SK-N-DZ (cell line): ENCODE measurements at regions not wholly inside any gene's neighbourhood (a gene's known extent, or its start where the extent isn't known, plus 50 kb on each side); places are given as distances from the start of the nearest gene placed in this dataset.

ENCODE experiments used
- DNase-seq: peaks from one replicate; pipeline ENCODE4 v3.0.0-alpha.2; 2015; ENCODE audit warnings: low spot score

DNA sequence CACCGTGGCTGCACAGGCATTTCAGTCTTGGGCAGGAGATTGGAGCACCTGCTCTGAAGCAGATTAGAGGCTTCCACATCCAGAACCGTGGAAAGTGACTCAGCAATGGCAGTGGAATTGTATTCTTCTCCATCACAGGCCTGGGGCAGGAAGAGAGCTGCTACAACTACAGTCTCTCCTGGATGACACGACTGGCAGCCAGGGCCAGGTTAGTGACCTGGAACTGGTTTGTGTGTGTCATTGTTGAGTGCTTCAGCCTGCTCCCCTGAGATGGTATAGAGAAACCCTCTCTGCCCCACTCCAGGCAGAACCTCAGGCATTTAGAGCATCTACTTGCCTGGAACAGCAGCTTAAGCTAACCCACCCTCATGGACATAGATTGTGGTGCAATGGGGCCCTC lies 596.5 kb upstream of the INTU start:
- DNase-seq, result no peak

DNA sequence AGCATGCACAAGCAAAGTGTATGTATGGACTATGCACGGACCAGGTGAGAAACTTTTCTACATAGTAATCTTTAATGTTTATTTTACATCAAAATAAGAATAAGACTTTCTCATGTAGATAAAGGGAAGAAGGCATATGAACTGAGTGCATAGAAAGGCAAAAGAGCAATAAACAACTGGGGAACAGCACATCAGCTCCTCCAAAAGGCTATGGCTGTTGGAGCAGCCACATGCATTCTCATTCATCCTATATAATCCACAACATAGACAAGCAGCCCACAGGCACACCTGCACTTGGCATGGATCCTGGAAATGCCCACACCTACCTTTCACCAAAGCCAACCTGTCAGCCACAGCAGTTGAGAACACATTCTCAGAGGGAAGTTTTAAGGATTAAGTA lies 586.9 kb upstream of the INTU start:
- DNase-seq, result no peak

DNA sequence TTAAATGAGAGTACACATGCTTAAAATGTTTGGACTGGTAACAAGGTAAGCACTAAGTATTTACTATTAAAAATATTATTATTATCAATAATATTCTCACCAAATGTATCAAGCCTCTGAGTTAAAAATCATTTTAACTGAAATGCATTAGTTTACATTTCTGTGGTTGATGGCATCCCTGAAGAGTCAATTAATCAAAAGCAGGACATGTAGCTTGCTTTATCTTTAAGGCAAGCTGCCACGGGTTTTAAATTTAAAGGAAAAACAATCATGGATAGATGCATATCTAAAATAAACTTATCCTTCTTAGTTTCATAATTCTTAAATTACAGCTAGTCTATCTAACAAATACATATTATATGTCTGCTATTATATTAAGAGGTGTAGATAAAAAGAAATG lies 584.8 kb upstream of the INTU start:
- no peak for DNase-seq

DNA sequence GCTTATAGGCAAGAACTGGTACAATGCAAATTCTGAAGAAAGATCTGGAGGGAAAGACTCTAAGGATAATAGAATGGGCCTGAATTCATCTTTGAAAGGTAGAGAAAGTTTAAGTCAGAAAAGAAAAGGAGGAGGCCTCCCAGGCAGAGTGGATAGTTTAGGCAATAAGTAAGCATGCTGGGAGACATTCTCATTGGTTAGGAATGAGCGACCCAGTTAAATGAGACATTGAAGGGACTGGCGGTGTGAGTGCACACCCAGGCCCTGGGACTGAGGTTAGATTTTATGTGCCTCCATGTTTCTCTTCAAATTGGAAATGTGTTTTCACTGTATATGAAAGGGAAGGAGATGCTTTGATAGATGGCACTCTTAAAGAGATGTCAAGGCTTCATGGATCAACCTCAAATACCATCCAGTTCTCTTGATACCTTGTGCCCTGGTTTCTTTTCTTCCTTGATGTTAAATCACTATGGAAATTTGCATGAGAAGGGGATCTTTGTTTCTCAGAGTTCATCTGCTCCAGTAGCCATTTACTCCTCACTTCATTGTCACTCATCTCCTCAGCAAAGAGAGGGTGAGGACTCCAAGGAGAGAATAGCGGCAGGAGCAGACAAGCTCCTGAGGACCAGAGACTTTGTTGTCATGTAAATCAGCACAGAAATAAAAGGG lies 584.2 kb upstream of the INTU start:
- no peak for DNase-seq

GRCh38 chr4:127049526-127049925 lies 583.2 kb upstream of the INTU start:
- no peak for DNase-seq

GRCh38 chr4:127052742-127053141 lies 580.0 kb upstream of the INTU start:
- no peak for DNase-seq

DNA sequence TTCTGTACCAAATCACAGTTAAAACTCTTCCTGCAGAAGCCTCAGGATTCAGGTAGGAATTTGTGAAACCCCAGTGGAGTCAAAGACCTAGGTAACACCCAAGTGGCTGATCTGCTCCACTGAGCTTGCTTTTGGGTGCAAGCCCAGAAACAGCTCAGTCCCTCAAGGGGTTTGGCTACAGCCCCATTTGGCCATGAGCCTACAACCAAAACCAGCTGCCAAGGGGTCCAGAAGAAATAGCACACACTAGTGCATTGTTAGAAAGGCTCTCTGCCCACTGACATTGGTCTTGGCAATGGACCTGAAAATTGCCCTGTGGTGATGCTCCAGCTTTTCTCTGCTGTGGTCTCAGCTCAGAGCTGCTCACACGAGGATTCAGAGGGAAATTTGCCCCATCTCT lies 577.4 kb upstream of the INTU start:
- DNase-seq, result no peak

DNA sequence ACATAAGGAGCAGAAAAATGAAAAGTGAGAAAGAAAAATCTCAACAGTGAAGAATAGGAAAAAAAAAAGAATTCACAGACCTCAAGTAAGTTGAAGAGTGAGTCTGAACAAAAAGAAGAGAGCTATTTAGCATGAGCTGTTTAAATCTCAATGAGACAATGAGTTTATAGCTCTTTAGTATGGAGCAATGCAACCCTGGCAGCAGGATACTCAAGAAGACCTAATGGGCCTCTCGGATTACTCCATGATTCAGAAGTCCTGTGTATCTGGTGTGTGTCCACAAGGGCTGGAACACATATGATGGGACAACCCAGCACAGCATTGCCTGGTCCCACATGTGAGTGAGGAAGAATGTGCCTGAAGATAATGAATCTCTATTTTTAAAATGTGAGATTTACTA lies 563.1 kb upstream of the INTU start:
- DNase-seq, result peak; percentile 6

DNA sequence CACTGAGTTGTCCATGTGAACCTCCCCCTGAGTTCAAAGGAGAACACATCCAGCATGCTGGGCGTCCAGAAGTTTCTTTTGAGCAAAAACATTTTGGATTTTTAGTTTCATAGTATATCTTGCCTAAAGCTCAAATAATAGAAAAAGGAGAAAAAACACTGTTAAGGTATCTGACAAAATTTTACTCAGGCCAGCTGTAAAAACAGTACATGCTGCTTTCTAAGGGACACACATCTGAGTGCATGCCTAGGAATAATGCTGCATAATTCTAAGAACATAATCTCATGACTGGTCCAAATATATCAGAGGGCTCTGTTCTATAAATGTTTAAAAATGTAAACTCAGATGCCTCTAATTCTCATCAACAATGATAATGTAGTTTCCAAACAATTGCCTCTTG lies 561.3 kb upstream of the INTU start:
- no peak for DNase-seq

- no peak for DNase-seq
Measured at GRCh38 chr4:127080141-127080540, 552.6 kb upstream of the INTU start.

GRCh38 chr4:127081041-127081440 lies 551.7 kb upstream of the INTU start:
- no peak for DNase-seq

DNA sequence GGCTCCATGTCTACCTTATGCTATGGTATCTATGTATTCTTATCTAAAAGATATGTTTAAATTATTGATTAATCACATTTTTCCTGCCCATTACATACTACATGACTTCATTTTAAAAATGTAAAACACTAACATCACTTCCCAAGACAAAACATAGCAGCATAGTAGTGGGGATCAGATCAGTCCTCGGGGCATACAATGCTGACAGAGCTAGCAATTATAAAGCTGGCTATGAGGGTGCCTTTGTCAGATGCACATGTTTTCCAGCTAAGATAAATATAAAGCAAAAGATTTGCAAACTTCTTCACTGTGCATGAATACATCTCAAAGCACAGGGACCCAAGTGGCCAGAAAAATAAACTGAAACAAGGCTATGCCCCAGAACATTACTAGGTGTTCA lies 549.8 kb upstream of the INTU start:
- no peak for DNase-seq

DNA sequence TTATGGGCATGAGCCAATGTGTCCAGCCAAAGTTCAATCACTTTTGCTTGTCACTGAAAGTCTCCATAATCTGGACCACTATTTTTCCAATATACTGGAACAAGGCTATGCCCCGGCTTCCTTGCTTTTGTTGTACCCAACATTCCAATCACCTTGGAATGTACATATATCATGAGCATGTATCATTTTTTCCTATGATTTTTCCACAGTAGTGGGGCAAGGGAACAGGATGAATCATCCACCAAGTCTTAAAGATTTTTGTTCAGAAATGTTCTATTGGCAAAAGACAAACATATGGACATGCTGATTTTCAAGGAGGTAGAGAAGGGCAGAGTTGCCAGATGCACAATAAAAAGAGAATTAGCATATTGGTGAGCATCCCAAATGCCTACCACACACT lies 548.1 kb upstream of the INTU start:
- no peak for DNase-seq

GRCh38 chr4:127097061-127097460 lies 535.7 kb upstream of the INTU start:
- DNase-seq, result no peak

DNA sequence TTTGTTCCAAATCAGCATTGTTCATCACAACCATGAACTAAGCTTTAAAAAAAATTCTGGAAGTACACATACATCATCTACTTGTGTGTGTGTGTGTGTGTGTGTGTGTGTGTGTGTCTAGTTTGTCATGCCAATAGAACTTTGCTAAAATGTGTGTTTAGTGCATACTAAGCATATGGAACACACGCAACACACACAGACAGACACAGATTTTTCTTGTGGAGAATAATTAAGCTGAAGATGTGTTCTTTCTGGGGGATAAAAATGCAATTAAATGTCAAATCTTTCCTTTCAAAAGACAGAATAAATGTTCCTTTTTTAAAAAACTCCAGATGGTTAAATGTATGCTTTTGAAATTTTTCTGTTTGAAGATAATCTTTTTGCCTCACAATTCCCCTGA lies 530.4 kb upstream of the INTU start:
- no peak for DNase-seq

DNA sequence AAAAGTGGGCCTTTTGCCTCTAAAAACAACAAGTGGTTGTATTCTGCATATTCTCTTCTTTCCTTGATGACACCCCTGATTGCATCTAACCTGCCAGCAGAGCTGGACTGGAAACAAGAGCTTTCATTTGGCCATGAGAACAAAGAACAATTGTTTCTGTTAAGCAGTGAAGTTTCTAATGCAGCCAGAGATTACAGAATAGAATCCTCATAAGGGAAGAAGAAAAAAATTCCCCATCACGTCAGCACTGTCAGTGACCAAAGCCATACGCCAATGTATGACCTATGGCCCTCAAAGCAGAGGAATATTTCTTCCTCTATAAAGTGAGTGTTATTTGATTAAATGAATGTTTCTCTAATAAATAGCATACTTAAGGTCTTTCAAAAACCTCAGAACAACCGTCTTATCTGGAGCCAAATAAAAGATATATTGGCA lies 529.1 kb upstream of the INTU start:
- no peak for DNase-seq

GRCh38 chr4:127113844-127114362 lies 518.9 kb upstream of the INTU start:
- no peak for DNase-seq

GRCh38 chr4:127118681-127119080 lies 514.1 kb upstream of the INTU start:
- DNase-seq, result no peak

GRCh38 chr4:127120441-127121090 lies 512.2 kb upstream of the INTU start:
- no peak for DNase-seq

DNA sequence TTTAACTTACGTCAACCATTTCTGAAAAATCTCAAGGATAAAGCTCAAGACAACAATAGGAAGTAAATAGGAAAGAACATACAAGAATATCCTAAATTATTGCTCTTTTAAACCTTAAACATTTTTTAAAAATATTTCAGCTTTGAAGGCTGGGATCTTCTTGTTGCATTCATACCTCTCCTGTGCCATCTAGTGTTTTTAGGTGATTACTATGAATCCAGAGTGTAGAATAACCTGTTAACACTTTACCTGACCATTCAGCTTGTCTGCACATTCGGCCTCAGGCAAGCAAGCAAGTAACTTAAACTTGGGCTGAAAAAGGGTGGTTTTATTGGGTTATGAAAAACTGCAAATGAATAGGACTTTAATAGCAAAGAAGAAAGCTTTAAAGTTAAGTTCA lies 507.8 kb upstream of the INTU start:
- no peak for DNase-seq

DNA sequence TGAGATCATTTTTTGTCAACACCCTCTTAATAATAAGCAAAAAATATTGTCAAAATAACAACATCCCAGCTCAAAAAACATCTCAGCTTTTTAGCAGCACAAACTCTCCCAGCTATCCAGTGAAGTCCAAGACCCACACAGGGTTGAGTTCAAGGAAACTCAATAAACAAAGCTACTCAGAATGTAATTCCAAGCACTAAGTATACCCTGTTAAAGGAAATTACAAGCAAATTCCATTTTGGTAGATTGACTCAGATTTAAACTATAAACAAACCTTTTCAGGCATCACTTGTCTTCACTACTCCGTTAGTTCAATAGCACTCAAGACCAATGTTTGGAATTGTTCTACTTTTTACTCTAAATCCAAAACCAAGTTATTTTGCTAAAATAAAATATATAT lies 506.0 kb upstream of the INTU start:
- no peak for DNase-seq

- no peak for DNase-seq
Measured at GRCh38 chr4:127131527-127131926, 501.2 kb upstream of the INTU start.

DNA sequence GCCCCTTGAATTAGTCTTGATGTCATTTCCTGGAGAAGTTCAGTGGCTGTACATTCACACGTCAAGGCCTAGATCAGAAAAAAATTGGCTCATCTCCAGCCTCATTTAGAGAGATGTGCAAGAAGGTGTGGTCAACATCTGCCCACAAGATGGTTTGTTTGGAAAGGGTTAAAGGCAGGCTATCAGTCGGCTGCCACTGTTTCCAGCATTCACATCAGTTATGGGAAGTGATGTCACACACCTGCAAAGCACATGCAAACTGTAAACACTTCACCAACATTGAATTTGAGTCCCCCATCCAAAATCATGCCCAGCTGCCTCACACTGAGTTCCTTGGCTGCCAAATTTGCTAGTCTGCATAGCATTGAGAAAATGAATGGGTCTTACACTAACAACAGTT lies 498.3 kb upstream of the INTU start:
- no peak for DNase-seq

DNA sequence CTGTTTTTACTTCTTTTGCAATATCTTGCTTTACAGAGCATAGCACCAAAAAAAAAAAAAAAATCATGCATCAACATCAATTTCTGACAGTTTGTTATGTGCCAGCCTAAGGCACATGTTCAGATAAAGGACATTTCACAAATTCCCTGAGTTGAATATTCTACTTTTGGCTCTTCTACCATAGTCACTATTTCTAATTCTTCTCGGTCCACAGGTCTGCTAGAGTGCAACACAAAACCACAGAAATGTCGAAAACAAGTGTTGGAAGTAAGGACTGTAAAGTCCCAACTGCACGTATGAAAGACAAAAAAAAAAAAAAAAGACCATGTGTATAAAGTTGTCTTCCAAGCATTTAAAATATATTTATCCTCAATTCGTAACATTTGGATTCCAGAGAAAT lies 494.2 kb upstream of the INTU start:
- DNase-seq, result no peak
